SJSA1 (cell line): ENCODE measurements at regions not wholly inside any gene's neighbourhood (a gene's known extent, or its start where the extent isn't known, plus 50 kb on each side); places are given as distances from the start of the nearest gene placed in this dataset.

Source experiments
- DNase-seq, 2 experiments: peaks; one replicate each; pipeline ENCODE4 v3.0.0-alpha.2; 2015 to 2020; ENCODE audit warnings: low spot score in 2 of 2, low read depth in 1 of 2
- H3K27ac ChIP-seq: fragments of 250-450 bp; sonication (Bioruptor Pico); 2 replicates; pipeline ENCODE4 v1.5.1; 2020; ENCODE audit warnings: mild to moderate bottlenecking, moderate library complexity
- H3K27me3 ChIP-seq: fragments of 250-450 bp; sonication (Bioruptor Pico); replicated peaks from 2 replicates; pipeline ENCODE4 v1.5.1; 2020; ENCODE audit warnings: mild to moderate bottlenecking, moderate library complexity
- H3K36me3 ChIP-seq: fragments of 250-450 bp; sonication (Bioruptor Pico); 2 replicates; pipeline ENCODE4 v1.5.1; 2020; ENCODE audit warnings: mild to moderate bottlenecking
- H3K4me1 ChIP-seq: fragments of 250-450 bp; sonication (Bioruptor Pico); replicated peaks from 2 replicates; pipeline ENCODE4 v1.6.1; 2021; ENCODE audit warnings: mild to moderate bottlenecking
- H3K4me3 ChIP-seq: fragments of 250-450 bp; sonication (Bioruptor Pico); 2 replicates; pipeline ENCODE4 v1.5.1; 2020; ENCODE audit warnings: mild to moderate bottlenecking
- H3K9me3 ChIP-seq: fragments of 250-450 bp; sonication (Bioruptor Pico); replicated peaks from 2 replicates; pipeline ENCODE4 v1.5.1; 2020; ENCODE audit warnings: mild to moderate bottlenecking

DNA sequence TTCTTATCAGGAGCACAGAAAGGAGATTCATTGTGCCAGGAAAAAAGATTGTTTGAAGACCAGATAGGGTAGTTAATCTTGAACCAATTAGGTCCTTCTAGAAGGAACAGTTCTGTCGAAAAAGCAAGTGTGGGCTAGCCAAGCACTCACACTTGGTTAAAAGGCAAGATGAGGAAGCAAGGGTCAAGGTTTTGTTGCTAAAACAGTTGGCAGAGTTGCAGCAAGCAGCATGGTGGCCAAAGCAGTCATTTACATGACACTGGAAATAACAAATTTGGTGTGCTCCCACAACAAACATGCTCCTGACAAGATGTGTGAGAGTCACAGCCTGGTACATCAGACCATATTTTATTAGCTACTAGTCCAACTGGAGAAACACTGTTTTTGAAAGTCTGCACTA is 228.0 kb upstream of the CFAP20DC start:
- H3K36me3 ChIP-seq: no peaks in the 10 kb centered on the region
- no peak overlapping the region for H3K27ac ChIP-seq
- no peak overlapping the region for H3K4me3 ChIP-seq
- no peak for DNase-seq
- H3K9me3 ChIP-seq: no peaks in the 10 kb centered on the region
- H3K27me3 ChIP-seq: no peaks in the 10 kb centered on the region
- H3K4me1 ChIP-seq: peaks cover 3% of the 10 kb centered on the region; the same call in 1 of the 2 replicates

DNA sequence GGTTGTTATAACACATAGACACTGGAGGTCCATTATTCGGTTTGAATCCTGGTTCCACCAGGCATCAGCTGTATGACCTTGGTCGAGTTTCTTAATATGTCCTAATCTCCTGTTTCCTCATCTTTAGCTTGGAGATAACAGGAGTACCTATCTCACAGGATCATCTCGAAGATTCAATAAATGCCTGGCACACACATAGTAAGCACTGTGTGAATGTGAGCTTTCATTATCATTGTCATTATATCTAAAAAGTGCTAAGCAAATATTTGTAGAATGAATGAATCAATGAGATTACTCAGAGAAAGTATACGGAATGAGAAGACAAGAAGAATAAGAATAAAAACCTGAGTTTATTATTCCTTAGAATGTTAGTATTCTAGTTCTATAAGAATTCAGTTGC is 227.4 kb upstream of the CFAP20DC start:
- no peaks in the 10 kb centered on the region for H3K27me3 ChIP-seq
- H3K9me3 ChIP-seq: no peaks in the 10 kb centered on the region
- peaks cover 3% of the 10 kb centered on the region; the same call in 1 of the 2 replicates for H3K4me1 ChIP-seq
- H3K27ac ChIP-seq: no peak overlapping the region
- H3K4me3 ChIP-seq: no peak overlapping the region
- no peak for DNase-seq
- H3K36me3 ChIP-seq: no peaks in the 10 kb centered on the region

DNA sequence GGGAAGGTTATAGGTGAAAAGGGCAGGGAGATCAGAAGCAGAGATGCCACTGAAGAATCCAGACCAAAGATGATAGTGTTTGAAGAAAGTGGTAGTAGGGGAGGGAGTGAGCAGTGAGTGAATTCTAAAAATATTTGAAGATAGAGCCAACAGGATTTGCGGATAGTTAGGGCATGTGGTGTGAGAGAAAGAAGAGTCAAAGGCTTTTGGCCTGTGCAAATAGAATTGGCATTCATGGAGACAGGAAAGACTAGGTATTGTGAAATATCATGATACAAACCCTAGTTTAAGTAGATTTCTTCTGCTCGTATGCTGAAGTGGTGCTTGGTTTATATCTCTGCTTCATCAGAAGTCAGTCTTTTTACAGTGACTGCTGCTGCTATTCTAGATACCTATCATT is 224.2 kb upstream of the CFAP20DC start:
- no peak overlapping the region for H3K27ac ChIP-seq
- no peaks in the 10 kb centered on the region for H3K9me3 ChIP-seq
- peaks cover 6% of the 10 kb centered on the region; the same call in 1 of the 2 replicates for H3K4me1 ChIP-seq
- H3K4me3 ChIP-seq: no peak overlapping the region
- H3K36me3 ChIP-seq: no peaks in the 10 kb centered on the region
- H3K27me3 ChIP-seq: no peaks in the 10 kb centered on the region
- no peak for DNase-seq

DNA sequence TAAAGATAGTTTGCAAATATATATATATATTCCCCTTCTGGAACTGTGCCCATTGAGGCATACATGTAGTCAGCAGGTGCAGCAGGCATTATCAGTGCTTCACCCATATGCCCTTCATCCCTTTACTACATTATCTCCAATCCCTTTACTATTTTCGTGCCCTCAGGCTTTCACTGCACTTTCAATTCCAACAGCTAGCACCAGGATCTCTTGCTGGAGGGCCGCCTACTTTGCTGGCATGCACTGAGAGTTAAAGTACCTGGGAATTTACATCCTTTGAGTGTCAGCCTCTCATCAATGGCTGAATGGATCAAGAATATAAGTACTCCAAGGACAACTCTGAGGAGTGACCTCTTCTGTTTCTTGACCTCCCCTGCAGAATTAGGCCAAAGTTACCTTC is 222.1 kb upstream of the CFAP20DC start:
- no peak for DNase-seq

DNA sequence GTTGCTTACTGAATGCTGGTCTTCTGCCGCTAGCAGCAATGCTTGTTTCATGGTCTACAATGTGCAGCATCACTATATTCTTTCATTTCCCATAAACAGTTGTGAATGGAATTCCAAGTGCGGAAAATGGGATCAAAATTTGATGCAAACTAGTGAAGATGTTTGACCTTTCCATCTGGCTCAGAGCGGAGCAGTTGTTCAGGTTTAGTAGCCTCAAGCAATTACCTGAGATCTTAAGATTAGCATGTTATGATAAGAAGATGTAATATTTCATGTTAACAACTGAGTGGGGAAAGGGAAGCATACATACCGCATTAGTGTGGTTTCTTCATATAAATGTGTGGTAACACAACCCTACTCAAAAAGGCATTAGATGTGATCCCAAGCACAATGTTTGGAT is 221.1 kb upstream of the CFAP20DC start:
- DNase-seq: no peak
- Histone ChIP-seq H3K4me3 (no peak overlapping the region), H3K36me3 (no peaks in the 10 kb centered on the region), H3K27me3 (no peaks in the 10 kb centered on the region), H3K4me1 (peaks cover 28% of the 10 kb centered on the region), H3K27ac (no peak overlapping the region), H3K9me3 (no peaks in the 10 kb centered on the region)

More for the DNA sequence above, 222.1 kb upstream of the CFAP20DC start:
- no peak overlapping the region for H3K27ac ChIP-seq
- peaks cover 19% of the 10 kb centered on the region for H3K4me1 ChIP-seq
- no peaks in the 10 kb centered on the region for H3K9me3 ChIP-seq
- no peaks in the 10 kb centered on the region for H3K36me3 ChIP-seq
- H3K27me3 ChIP-seq: no peaks in the 10 kb centered on the region
- no peak overlapping the region for H3K4me3 ChIP-seq

DNA sequence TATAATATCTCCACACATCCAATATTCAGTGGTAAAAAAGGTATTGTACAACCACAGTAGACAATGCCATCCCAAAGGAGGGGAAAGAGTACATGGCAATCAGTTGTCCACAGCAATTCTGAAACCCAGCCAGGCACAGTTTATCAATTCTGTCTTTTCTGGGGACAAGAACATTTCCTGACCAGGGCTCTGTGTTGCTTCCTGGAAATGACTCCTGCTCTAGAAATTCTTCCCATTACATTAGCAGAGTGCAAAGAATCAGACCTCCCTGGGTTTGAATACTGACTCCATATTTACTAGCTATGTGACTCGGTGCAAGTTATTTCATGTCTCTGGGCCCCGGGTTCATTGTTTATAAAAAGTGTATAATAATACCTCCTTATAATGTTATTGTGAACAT is 220.4 kb upstream of the CFAP20DC start:
- Histone ChIP-seq H3K27me3 (no peaks in the 10 kb centered on the region), H3K4me3 (no peak overlapping the region), H3K9me3 (no peaks in the 10 kb centered on the region), H3K36me3 (no peaks in the 10 kb centered on the region), H3K27ac (no peak overlapping the region), H3K4me1 (peaks cover 35% of the 10 kb centered on the region)
- no peak for DNase-seq

DNA sequence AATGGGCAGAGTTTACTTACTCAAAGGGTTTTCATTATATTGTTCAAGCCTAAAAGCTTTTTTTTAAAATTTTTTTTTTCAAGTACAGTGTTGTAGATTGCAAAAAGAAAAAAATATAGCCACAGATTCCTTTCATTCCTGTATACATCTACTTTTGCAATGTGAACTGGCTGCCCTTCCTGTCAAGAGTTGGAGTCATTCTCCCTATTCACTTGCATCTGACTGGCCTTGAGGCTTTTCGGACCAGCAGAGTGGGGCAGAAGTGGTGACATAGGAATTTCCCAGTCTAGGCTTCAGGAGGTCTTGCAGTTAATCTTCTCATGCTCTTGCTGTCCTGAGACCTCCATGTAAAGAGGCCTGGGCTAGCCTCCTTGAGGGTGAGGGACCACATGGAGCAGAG is 218.3 kb upstream of the CFAP20DC start:
- H3K27ac ChIP-seq: no peak overlapping the region; the same call in 1 of the 2 replicates
- peak in 1 of 2 experiments; percentile 29 for DNase-seq
- no peak overlapping the region for H3K4me3 ChIP-seq

DNA sequence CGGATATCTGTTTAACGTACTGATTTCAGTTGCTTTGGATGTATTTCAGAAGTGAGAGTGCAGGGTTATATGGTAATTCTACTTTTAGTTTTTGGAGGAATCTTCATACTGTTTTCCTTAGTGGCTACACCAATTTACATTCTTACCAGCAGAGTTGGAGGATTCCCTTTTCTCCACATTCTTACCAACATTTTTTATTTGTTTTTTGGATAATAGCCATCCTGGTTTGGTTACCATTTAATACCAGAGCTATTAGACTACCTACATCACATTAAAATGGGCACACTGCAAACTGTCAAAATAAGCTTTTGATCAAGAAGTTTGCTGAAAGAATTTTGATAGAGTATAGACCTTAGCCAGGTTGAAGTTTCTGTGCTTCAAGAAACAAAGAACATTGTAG is 217.2 kb upstream of the CFAP20DC start:
- no peaks in the 10 kb centered on the region for H3K9me3 ChIP-seq
- no peak for DNase-seq
- no peaks in the 10 kb centered on the region for H3K36me3 ChIP-seq
- H3K27ac ChIP-seq: peak overlapping the region; percentile 63
- H3K27me3 ChIP-seq: no peaks in the 10 kb centered on the region
- H3K4me1 ChIP-seq: peaks cover 42% of the 10 kb centered on the region
- no peak overlapping the region for H3K4me3 ChIP-seq

More for the DNA sequence above, 218.3 kb upstream of the CFAP20DC start:
- Histone ChIP-seq H3K36me3 (no peaks in the 10 kb centered on the region), H3K27me3 (no peaks in the 10 kb centered on the region), H3K4me1 (peaks cover 42% of the 10 kb centered on the region), H3K9me3 (no peaks in the 10 kb centered on the region)

DNA sequence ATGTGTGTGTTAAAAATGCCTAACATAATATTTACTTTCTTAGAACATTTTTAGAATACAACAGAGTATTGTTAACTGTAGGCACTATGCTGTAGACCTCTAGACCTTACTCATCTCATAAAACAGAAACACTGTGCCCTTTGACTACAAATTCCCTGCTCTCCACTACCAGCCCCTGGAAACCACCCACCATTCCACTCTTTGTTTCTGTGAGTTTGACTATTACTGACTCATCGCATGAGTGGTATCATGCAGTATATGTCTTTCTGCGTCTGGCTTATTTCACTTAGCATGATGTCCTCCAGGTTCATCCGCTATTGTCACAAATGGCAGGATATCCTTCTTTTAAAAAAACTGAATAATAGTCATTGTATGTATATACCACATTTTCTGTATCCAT is 216.7 kb upstream of the CFAP20DC start:
- Histone ChIP-seq H3K9me3 (no peaks in the 10 kb centered on the region), H3K27ac (peak overlapping the region; percentile 63), H3K27me3 (no peaks in the 10 kb centered on the region), H3K36me3 (no peaks in the 10 kb centered on the region), H3K4me3 (no peak overlapping the region), H3K4me1 (peaks cover 42% of the 10 kb centered on the region)
- DNase-seq: peak; percentile 71 to 78

DNA sequence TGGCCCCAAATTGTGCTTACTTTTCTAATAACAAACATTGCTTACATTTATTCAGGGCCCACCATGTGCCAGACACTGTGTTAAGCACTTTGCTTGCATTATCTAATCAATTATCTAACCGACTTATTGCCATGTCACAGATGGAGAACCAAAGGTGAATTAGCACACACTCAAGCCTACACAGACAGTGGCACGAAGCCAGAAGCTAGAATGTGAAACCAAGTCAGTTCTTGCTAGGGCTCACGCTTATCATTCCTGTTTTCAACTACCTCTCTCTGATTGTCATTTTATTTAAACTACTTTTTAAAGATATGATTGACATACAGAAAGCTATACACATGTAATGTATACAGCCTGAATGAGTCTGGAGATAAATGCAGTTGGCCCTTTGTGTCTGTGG is 215.7 kb upstream of the CFAP20DC start:
- no peaks in the 10 kb centered on the region for H3K27me3 ChIP-seq
- no peaks in the 10 kb centered on the region for H3K36me3 ChIP-seq
- no peaks in the 10 kb centered on the region for H3K9me3 ChIP-seq
- no peak for DNase-seq
- peak overlapping the region; percentile 63 for H3K27ac ChIP-seq
- peaks cover 46% of the 10 kb centered on the region for H3K4me1 ChIP-seq
- no peak overlapping the region for H3K4me3 ChIP-seq

DNA sequence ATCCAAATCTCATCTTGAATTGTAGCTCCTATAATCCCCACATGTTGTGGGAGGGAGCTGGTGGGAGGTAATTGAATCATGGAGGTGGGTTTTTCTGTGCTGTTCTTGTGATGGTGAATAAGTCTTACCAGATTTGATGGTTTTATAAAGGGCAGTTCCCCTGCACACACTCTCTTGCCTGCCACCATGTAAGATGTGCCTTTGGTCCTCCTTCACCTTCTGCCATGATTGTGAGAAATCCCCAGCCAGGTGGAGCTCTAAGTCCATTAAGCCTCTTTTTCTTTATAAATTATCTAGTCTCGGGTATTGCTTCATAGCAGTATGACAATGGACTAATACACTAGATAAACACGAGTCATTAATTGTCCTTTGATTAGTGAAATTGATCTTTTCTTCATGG is 214.5 kb upstream of the CFAP20DC start:
- peaks cover 43% of the 10 kb centered on the region for H3K4me1 ChIP-seq
- H3K4me3 ChIP-seq: no peak overlapping the region
- no peaks in the 10 kb centered on the region for H3K27me3 ChIP-seq
- DNase-seq: no peak
- H3K9me3 ChIP-seq: peaks cover 3% of the 10 kb centered on the region; the same call in 1 of the 2 replicates
- no peaks in the 10 kb centered on the region for H3K36me3 ChIP-seq
- H3K27ac ChIP-seq: no peak overlapping the region

DNA sequence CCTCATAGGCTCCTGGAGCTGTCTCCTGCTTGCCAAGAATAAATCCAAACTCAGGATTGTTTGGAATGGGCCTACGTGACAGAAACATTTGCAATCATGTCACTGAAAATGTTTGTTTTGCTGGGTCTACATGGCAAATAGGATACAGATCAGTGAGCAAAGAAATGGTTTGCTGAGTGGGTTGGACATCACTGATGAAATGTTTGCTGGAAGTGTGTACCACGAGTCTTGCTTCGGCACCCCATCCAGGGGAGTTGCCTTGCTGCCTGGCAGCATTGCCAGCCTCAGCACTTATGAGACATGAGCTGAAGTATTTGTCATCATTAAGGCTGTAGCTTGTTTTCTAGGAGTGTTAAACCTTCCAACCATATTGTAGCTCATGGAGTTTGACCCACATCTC is 213.3 kb upstream of the CFAP20DC start:
- Histone ChIP-seq H3K4me1 (peaks cover 39% of the 10 kb centered on the region), H3K27ac (no peak overlapping the region), H3K9me3 (peaks cover 3% of the 10 kb centered on the region; the same call in 1 of the 2 replicates), H3K27me3 (no peaks in the 10 kb centered on the region), H3K4me3 (no peak overlapping the region), H3K36me3 (no peaks in the 10 kb centered on the region)
- no peak for DNase-seq

DNA sequence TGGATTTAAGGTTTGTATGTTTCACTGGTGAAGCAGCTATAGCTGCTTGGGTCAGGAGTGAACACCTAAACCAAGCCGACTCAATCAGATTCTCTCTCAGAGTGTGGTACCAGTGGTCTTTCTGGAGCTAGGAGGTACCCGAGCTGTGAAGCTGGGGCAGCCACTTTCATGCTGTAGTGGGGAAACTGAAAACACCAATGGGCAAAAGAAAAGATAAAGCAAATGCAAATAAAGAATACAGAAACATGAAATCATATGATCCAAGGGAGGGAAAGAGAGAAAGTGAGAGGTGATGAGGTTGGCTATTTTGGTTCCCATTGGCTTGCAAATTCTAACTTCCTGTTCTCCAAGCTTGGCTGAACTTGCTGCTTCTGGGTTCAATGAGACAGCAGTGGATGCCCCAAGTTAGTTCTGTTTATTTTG is 212.3 kb upstream of the CFAP20DC start:
- DNase-seq: no peak
- no peaks in the 10 kb centered on the region for H3K36me3 ChIP-seq
- peaks cover 3% of the 10 kb centered on the region; the same call in 1 of the 2 replicates for H3K9me3 ChIP-seq
- H3K4me3 ChIP-seq: no peak overlapping the region
- H3K27me3 ChIP-seq: no peaks in the 10 kb centered on the region
- no peak overlapping the region for H3K27ac ChIP-seq
- peaks cover 37% of the 10 kb centered on the region for H3K4me1 ChIP-seq

DNA sequence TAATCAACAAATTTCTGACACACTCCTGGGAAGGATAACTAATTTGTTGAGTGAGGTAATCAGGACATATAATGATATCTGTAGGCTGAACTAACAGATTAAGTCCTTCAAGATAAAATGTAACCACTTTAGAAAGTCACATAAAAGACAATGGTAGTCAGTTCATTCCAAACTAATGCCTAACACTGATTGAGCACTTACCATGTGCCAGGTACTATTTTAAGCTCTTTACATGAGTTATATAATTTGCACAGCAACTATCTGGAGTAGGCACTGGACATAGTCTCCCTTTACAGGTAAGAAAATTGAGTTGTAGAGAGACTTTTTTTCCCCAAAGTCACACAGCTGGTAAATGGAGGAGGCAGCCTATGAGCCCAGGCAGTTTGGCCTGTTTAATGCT is 211.2 kb upstream of the CFAP20DC start:
- Histone ChIP-seq H3K9me3 (peaks cover 3% of the 10 kb centered on the region; the same call in 1 of the 2 replicates), H3K27me3 (no peaks in the 10 kb centered on the region), H3K4me1 (peaks cover 28% of the 10 kb centered on the region), H3K27ac (no peak overlapping the region), H3K4me3 (no peak overlapping the region), H3K36me3 (no peaks in the 10 kb centered on the region)
- DNase-seq: no peak
